ENCODE measurements at regions not wholly inside any gene's neighbourhood (a gene's known extent, or its start where the extent isn't known, plus 50 kb on each side); places are given as distances from the start of the nearest gene placed in this dataset.

DNA sequence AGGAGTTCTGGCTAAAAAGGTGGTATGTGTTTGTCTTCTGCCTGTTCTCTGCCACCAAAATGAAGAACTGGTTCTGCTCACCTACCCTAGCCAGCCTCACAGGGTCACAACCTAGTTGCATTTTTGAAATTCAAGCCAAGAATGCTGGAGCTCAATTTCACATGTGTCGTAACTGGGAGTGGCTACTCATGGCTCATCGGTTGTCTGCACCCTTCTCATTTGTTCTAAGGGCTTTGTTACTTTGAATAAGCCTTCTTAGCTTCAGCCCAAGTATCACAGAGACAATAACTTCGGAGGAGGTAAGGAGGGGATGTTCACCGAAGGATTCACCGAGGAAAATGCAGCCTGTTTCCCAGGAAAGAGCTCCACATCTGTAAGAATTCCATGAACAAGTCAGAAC, 134.3 kb upstream of the RARB start:
- TF ChIP-seq, protein P1, sequence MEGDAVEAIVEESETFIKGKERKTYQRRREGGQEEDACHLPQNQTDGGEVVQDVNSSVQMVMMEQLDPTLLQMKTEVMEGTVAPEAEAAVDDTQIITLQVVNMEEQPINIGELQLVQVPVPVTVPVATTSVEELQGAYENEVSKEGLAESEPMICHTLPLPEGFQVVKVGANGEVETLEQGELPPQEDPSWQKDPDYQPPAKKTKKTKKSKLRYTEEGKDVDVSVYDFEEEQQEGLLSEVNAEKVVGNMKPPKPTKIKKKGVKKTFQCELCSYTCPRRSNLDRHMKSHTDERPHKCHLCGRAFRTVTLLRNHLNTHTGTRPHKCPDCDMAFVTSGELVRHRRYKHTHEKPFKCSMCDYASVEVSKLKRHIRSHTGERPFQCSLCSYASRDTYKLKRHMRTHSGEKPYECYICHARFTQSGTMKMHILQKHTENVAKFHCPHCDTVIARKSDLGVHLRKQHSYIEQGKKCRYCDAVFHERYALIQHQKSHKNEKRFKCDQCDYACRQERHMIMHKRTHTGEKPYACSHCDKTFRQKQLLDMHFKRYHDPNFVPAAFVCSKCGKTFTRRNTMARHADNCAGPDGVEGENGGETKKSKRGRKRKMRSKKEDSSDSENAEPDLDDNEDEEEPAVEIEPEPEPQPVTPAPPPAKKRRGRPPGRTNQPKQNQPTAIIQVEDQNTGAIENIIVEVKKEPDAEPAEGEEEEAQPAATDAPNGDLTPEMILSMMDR (IDR thresholded peaks at IDR 0.05; ENCODE audit: insufficient read depth, low read length): no peak
- DNase-seq (ENCODE audit: low read depth): no peak
- H3K4me3 ChIP-seq (ENCODE audit: low read depth, low read length): no peak overlapping the region

DNA sequence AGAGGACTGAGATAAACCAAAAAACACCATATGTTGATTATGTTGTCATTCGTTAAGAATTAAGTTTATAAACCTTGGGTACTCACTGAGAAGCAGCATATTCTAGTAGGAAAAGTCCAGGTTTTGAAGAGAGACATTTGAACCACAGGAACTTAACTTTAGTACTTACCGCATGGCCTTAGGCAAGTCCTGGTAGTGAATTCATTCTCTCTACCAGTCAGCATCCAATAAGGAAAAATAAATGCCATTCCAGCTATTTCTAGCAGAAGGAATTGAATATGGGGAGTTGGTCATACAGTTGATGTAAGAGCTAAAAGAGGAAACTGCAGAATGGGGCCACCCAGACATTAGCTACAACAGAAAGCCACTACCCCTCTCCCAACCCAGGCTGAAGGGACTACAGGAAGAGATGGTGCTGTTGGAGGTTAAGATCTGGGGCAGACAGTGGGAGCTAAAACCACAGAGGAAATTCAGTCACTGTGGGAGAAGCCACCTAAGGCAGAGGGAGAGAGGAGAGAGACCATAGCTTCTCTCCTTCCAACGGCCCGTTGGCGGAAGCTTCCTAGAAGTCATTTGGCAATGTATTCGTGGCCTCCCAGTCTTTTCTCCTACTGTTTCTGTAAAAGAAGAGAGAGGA, 133.8 kb upstream of the RARB start:
- no peak for DNase-seq (ENCODE audit: low read depth)
- TF ChIP-seq, protein P1 (IDR thresholded peaks at IDR 0.05; ENCODE audit: insufficient read depth, low read length): no peak
- H3K4me3 ChIP-seq (ENCODE audit: low read depth, low read length): no peak overlapping the region

DNA sequence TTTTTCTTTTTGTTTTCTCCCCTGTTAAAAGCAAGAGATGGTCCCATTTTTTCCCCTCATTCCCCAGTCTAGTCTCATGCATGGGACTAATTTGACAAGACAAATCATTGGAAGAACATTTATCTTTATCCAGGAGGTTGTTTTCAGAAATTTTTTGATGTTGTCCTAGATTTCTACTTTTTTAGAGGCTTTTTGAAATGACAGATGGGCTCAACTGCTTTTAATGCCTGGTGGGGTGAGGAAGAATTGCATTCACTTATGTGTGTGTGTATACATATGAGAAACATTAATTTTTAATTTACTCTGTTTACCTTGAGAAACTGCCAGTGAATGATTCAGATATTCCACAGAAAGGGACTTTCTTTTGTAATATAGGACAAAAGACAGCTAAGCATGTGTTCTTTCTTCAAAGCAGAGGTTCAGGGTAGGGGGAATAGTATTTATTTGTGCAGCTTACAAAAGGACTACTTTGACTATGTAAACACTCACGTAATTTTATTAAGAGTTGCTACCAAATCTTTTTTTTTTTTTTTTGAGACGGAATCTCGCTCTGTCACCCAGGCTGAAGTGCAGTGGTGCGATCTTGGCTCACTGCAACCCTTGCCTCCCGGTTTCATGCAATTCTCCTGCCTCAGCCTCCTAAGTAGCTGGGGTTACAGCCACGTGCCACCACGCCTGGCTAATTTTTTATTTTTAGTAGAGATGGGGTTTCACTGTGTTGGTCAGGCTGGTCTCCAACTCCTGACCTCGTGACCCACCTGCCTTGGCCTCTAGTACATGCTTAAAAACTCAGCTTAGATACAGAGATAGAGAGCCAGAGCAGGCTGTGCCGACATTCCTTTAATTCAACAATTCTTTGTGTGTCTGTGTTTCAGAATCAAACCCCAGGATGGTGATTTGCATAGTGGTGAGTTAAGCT, 130.1 kb upstream of the RARB start:
- TF ChIP-seq, protein P1 (IDR thresholded peaks at IDR 0.05; ENCODE audit: insufficient read depth, low read length): no peak
- peak; percentile 20 for DNase-seq (ENCODE audit: low read depth)
- H3K4me3 ChIP-seq (ENCODE audit: low read depth, low read length): no peak overlapping the region

DNA sequence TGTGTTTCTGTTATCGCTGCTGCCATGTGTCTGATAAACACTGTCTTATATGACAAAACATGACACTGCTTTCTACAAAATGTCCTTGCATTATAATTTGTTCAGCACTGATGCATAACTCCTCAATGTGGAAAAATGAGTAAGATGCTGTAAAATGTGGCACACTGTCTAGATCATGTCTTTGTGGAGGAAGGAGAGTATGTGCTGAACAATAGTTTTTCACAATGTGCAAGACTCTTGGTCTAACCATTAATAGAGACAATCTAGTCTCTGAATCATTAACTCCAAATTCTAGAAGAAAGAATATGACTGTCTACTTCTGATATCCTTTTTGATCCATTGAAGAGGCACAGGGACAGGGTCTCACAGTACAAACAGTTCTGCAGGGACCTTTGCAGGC, 127.9 kb upstream of the RARB start:
- no peak for DNase-seq (ENCODE audit: low read depth)
- H3K4me3 ChIP-seq (ENCODE audit: low read depth, low read length): no peak overlapping the region
- TF ChIP-seq, protein P1 (IDR thresholded peaks at IDR 0.05; ENCODE audit: insufficient read depth, low read length): no peak

DNA sequence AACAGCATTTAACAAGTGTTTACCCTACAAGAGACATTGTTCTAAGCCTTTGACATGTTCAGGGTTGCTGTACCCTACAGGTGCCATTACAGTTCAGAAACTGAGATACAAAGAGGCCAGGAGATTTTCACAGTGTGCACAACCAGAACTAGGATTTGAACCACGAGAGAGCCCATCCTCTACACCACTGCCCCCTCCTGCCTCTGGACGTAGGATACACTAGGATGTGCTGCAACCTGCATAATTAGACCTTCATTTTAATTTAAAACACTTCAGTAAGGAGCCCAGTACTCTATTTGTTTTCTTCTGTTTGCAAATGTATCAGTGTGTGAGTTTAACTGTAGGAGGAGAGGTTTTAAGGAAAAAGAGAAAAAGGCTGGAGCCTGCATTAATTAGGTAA, 123.1 kb upstream of the RARB start:
- no peak for DNase-seq (ENCODE audit: low read depth)
- TF ChIP-seq, protein P1 (IDR thresholded peaks at IDR 0.05; ENCODE audit: insufficient read depth, low read length): no peak
- H3K4me3 ChIP-seq (ENCODE audit: low read depth, low read length): no peak overlapping the region

DNA sequence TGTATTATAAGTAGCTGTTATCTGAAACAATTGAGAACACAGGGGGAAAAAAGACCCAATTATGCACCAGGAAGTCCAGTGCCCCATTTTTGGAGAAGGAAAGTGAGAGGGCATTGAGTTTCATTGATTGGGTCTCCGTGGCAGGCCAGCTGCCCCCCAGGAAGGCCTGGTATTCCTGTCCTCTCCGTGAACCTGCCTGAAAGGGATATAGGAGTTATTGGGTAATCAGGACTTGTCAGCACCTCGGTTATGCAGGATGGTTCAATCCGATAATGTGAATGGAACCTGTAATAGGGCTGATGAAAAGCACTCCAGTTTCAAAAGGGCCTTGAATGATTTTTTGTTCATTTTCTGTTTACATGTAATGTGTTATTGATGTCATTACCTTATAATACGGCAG, 122.0 kb upstream of the RARB start:
- TF ChIP-seq, protein P1 (IDR thresholded peaks at IDR 0.05; ENCODE audit: insufficient read depth, low read length): no peak
- no peak for DNase-seq (ENCODE audit: low read depth)
- no peak overlapping the region for H3K4me3 ChIP-seq (ENCODE audit: low read depth, low read length)
